ENCODE measurements at regions not wholly inside any gene's neighbourhood (a gene's known extent, or its start where the extent isn't known, plus 50 kb on each side); places are given as distances from the start of the nearest gene placed in this dataset.

GRCh38 chr6:102631921-102632320 is 1238.4 kb downstream of the GRIK2 start:
- DNase-seq (ENCODE audit: low read depth), result no peak

GRCh38 chr6:102623201-102623600 is 1229.7 kb downstream of the GRIK2 start:
- no peak for DNase-seq (ENCODE audit: low read depth)

GRCh38 chr6:102619585-102619984 is 1226.1 kb downstream of the GRIK2 start:
- DNase-seq (ENCODE audit: low read depth), result no peak

GRCh38 chr6:102582569-102582968 is 1189.1 kb downstream of the GRIK2 start:
- no peak for DNase-seq (ENCODE audit: low read depth)

GRCh38 chr6:102581378-102582124 is 1188.0 kb downstream of the GRIK2 start:
- no peak for DNase-seq (ENCODE audit: low read depth)

- peak; percentile 4 for DNase-seq (ENCODE audit: low read depth)
Observed at GRCh38 chr6:102571236-102571908, 1177.9 kb downstream of the GRIK2 start.

- no peak for DNase-seq (ENCODE audit: low read depth)
Observed at GRCh38 chr6:102562713-102563112, 1169.2 kb downstream of the GRIK2 start.

- no peak for DNase-seq (ENCODE audit: low read depth)
Observed at GRCh38 chr6:102553214-102553613, 1159.7 kb downstream of the GRIK2 start.

GRCh38 chr6:102549221-102549874 is 1155.8 kb downstream of the GRIK2 start:
- no peak for DNase-seq (ENCODE audit: low read depth)

- no peak for DNase-seq (ENCODE audit: low read depth)
Observed at GRCh38 chr6:102525336-102525735, 1131.8 kb downstream of the GRIK2 start.

GRCh38 chr6:102520966-102521365 is 1127.5 kb downstream of the GRIK2 start:
- no peak for DNase-seq (ENCODE audit: low read depth)

GRCh38 chr6:102517506-102517905 is 1124.0 kb downstream of the GRIK2 start:
- DNase-seq (ENCODE audit: low read depth), result no peak

GRCh38 chr6:102501615-102502014 is 1108.1 kb downstream of the GRIK2 start:
- DNase-seq (ENCODE audit: low read depth), result no peak

GRCh38 chr6:102494808-102495207 is 1101.3 kb downstream of the GRIK2 start:
- no peak for DNase-seq (ENCODE audit: low read depth)

GRCh38 chr6:102493485-102493884 is 1100.0 kb downstream of the GRIK2 start:
- no peak for DNase-seq (ENCODE audit: low read depth)

- DNase-seq (ENCODE audit: low read depth), result peak; percentile 31
Observed at GRCh38 chr6:102488729-102489128, 1095.2 kb downstream of the GRIK2 start.

GRCh38 chr6:102485480-102485879 is 1092.0 kb downstream of the GRIK2 start:
- no peak for DNase-seq (ENCODE audit: low read depth)

GRCh38 chr6:102474041-102474807 is 1080.7 kb downstream of the GRIK2 start:
- DNase-seq (ENCODE audit: low read depth), result no peak

GRCh38 chr6:102458990-102459389 is 1065.5 kb downstream of the GRIK2 start:
- no peak for DNase-seq (ENCODE audit: low read depth)

- DNase-seq (ENCODE audit: low read depth), result no peak
Observed at GRCh38 chr6:102438171-102438570, 1044.7 kb downstream of the GRIK2 start.

GRCh38 chr6:102417368-102417998 is 1024.0 kb downstream of the GRIK2 start:
- no peak for DNase-seq (ENCODE audit: low read depth)

GRCh38 chr6:102415891-102416290 is 1022.4 kb downstream of the GRIK2 start:
- no peak for DNase-seq (ENCODE audit: low read depth)

Measured in M059J (cell line).